GM21528 (cell line): ENCODE measurements at regions not wholly inside any gene's neighbourhood (a gene's known extent, or its start where the extent isn't known, plus 50 kb on each side); places are given as distances from the start of the nearest gene placed in this dataset.

Experiments used
- ATAC-seq: cut with Tn5 transposase; IDR thresholded peaks from one replicate; pipeline ENCODE4 v1.9.1; 2021; ENCODE audit warnings: mild to moderate bottlenecking, moderate library complexity; ENCODE audit not compliant: unreplicated experiment, low FRiP score

GRCh38 chr4:13836946-13837912 lies 209.7 kb upstream of the BOD1L1 start:
- no peak for ATAC-seq

DNA sequence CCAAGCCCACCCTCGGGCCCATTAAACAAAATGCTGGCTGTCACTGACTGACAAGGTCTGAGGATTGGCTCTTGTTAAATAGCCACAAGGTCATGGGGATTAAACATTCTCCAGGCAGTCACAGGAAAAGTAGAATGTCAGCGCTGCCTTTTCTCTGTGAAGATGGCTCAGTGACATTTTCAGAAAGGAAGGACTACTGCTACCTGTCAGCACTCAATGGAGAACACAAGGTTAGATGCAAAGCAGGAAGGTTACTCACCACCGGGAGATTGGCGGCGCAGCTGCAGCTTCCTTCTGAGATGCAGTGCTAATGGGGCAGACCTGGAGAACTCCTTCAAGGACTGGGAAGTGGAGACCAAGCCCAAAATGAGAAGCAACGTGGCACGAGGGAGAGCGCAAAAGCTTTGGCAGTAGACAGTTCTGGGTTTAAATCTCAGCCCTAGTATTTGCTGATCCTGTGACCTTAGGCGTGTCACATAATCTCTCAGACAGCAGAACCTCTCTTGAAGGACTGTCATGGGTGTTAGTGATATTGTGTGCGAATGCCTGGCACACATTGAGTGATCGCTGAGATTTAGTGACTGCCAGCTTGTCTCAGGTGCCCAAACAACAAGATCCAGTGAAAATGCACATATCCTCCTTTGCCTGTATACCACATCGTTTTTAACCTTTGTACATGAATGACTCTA lies 213.1 kb upstream of the BOD1L1 start:
- no peak for ATAC-seq

DNA sequence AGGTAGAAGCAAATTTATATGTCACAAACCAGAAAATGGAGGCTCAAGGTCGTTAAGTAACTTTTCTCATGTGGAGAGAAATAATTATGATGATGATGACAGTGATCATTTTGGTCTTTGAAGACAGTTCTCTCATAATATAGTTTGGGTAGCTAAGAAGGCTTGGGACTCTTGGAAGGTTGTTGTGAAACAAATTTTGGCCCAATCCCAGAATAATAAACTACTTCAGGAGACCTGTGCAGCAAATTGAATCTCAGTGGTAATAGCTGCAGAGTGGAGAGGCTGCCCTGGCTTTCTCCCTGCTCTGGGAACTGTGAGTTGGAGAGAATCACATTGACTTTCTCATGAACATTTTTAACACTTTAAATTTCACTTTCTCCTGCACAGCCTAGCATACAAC lies 217.2 kb upstream of the BOD1L1 start:
- no peak for ATAC-seq

GRCh38 chr4:13849778-13850177 lies 222.3 kb upstream of the BOD1L1 start:
- ATAC-seq: no peak

DNA sequence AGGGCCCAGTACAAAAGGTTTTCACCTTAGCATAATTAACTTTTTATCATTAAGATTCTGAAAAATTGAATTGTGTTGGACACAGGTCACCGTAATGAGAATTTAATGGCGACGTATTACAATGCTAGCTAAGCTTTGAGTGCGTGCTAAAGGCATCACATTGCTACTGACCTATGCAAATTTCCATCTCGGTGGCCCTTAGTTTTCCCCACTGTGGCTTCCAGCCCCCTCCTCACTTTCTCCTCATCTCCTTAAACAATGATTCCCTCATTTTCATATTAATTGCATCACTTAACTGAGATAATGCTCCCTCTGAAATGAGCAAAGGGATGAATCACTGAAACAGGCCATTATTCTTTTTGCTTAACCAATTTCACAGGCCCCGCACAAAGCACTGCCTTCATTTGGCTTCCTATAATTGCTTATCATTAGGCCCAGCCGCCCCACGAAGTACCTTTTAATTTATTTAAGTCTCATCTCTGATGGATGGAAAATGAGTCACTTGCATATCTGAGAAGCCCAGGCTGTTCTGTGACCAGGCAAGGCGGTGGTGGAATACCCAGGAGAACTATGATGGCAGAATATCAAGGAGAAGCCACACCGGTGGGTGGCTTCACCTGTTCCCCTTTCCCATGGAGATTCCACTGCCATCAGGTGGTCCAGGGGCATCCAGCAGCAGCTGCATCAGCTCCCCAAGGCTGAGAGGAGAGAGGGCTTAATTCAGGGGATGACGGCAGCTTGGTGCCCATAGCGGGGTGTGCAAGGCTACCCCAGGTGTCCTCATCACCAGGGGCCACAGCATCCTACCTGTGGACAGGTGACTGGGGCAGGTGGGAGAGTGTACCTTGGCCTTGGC lies 223.8 kb upstream of the BOD1L1 start:
- ATAC-seq: no peak

GRCh38 chr4:13852411-13852810 lies 224.9 kb upstream of the BOD1L1 start:
- ATAC-seq: no peak

DNA sequence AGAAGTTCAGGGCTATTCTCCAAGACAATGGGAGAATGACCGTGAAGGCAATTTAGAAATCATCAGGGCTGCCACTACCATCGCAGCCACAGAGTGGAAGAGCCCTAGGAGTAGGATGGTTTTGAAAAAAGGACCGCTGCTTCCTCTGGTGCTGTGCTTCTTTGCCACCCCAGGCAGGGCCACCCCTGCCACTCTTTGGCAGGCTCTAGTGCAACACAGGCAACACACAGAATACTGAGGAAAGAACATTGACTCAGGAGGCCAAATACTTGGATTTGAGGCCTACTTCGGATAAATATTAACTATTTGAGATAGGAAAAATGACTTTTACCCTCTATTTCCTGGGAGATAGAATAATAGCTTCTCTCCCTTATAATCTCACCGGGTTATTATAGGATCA lies 228.9 kb upstream of the BOD1L1 start:
- no peak for ATAC-seq

GRCh38 chr4:13857397-13857796 lies 229.9 kb upstream of the BOD1L1 start:
- ATAC-seq: no peak

GRCh38 chr4:13857800-13858199 lies 230.3 kb upstream of the BOD1L1 start:
- ATAC-seq: no peak

- no peak for ATAC-seq
These were observed 231.9 kb upstream of the BOD1L1 start for GRCh38 chr4:13859423-13859822.

GRCh38 chr4:13860126-13860525 lies 232.6 kb upstream of the BOD1L1 start:
- ATAC-seq: no peak

DNA sequence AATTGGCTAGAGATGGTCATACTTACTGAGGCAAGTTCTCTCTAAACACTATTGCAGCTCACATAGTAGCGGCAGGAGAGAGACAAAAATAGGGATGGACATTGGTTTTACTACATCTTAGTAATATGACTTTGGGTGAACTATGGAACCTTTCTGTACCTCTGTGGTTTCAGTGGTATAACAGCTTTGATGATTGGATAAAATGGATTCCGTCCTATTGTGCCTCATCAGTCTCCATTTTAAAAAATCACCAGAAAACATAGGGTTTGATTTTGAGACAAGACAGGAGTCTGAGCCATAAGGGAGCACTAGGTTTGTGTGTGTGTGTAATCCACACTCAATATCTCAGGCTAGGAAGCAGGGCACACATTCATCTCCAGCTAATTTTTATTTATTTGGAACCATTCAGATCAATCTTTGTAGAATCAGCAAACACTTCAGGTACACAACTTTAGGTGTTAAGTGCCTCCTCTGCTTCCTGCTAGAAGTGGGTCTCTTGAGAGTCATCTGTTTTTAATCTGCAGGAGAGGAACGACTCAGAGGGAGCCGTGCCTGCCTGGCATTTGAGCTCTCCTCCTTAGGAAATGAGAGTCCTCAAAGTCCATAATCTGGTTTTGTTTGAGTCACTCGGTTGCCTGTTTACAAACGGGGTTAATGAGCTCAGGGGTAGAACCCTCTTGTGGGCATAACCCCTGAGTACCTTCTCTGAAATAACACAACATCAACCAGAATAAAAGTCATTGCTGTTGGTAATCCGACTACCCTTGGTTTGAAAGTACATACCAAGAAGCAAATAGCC lies 238.5 kb upstream of the BOD1L1 start:
- no peak for ATAC-seq

DNA sequence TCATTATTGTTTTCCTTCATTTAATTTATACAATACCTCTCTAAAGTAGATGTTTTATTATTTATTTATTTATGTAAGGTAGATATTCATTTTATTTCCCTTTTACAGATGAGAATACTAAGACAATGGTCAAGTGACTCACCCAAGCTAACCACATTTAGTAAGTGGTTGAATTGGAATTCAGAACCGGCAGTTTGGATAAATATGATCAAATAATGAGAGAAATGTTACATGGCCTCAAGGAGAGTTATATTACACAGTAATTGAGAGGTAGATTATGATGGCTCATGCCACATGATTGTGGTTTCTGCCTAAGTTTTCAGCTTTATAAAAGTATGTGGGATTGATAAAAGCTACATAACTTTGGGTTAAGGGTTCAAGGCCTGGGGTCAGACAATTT lies 239.4 kb upstream of the BOD1L1 start:
- no peak for ATAC-seq

- ATAC-seq: no peak
These were observed 244.6 kb upstream of the BOD1L1 start for GRCh38 chr4:13872155-13872554.

GRCh38 chr4:13872955-13873354 lies 245.4 kb upstream of the BOD1L1 start:
- no peak for ATAC-seq

DNA sequence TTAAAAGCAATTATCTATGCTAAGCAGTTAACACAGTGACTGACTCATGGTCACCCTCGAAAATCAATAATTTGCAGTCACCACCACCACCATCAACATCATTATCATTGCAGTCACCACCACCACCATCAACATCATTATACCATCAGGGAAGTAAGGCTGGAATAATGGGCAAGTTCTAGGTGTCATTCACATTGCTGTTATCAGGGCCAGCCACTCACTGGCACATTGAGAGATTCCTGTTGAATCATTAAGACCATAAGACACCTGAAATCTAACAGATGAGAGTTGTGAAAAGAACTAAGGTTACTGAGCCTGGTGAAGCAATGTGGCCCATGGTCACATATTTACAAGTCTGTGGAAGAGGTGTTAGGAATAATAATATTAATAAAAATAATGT lies 247.7 kb upstream of the BOD1L1 start:
- no peak for ATAC-seq

DNA sequence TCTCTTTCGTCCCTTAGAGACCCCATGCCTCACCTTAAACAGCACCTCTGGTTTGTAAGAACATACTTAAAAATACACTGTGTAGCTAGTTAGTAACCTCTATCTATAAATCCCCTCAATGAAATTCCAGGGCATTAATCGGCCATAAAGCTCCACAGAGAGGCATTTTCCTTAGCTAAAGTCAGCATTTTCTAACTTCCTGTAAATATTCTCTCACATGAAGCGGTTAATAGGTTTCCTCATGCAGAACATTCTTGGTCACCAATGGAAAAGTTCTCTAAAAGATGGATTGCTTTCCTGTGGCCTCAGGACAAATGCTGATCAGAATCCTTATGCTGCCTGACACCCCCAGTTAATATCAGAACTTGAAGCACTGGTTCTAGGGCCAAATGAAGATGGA lies 248.6 kb upstream of the BOD1L1 start:
- ATAC-seq: no peak

- no peak for ATAC-seq
These were observed 249.4 kb upstream of the BOD1L1 start for GRCh38 chr4:13876940-13877339.

- no peak for ATAC-seq
These were observed 250.1 kb upstream of the BOD1L1 start for GRCh38 chr4:13877626-13878025.

DNA sequence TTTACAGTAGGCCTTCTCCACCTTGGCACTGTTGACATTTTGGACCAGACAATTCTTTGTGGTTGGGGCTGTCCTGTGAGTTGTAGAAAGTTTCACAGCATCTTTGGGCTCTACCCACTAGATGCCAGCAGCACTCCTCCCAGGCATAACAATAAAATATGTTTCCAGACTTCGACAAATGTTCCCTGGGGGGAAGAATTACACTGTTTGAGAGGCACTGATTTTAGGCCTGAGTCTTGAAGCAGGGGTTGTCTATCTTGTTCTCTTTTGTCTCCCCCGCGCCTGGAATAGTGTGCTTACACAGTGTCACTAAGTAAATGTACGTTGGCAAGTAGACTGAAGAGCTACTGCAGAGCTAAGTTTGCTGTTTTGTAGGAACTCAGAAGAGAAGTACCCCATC lies 254.4 kb upstream of the BOD1L1 start:
- no peak for ATAC-seq
